ENCODE measurements at regions not wholly inside any gene's neighbourhood (a gene's known extent, or its start where the extent isn't known, plus 50 kb on each side); places are given as distances from the start of the nearest gene placed in this dataset.
A peak's percentile ranks its signal among the peaks of the same experiment; 100 is the strongest.

- H3K4me2 ChIP-seq (ENCODE audit: low read depth, low read length), result no peak overlapping the region
These were observed 220.6 kb upstream of the ZFHX3 start for GRCh38 chr16:73268366-73268993.

More at GRCh38 chr16:73268366-73268993, 220.6 kb upstream of the ZFHX3 start:
- Histone ChIP-seq H4K8ac (ENCODE audit: low read depth in 2 of 2, low read length in 2 of 2) (no peak overlapping the region), H3K4me1 (ENCODE audit: control insufficient read depth, insufficient read depth, low read length) (no peaks in the 10 kb centered on the region), H2BK20ac (ENCODE audit: low read depth, low read length) (no peak overlapping the region), H3K79me1 (ENCODE audit: low read depth in 1 of 2, low read length in 2 of 2) (no peaks in the 10 kb centered on the region), H4K5ac (ENCODE audit: low read depth, low read length) (no peak overlapping the region), H2BK120ac (ENCODE audit: low read depth, low read length) (no peak overlapping the region), H4K91ac (ENCODE audit: insufficient read depth, low read depth, low read length) (no peak overlapping the region), H3K9me1 (ENCODE audit: insufficient read depth, low read length) (no peaks in the 10 kb centered on the region), H3K36me3 (ENCODE audit: control insufficient read depth, insufficient read depth, low read length) (no peaks in the 10 kb centered on the region), H3K23ac (ENCODE audit: low read depth, low read length) (no peak overlapping the region), H3K14ac (replicated peaks; ENCODE audit: low read depth, low read length) (no peak overlapping the region), H2AFZ (replicated peaks; ENCODE audit: low read length, poor library complexity) (no peak overlapping the region), H3K56ac (ENCODE audit: extremely low read depth, insufficient read depth, low read length) (no peak overlapping the region), H2AK5ac (ENCODE audit: low read depth, low read length) (no peak overlapping the region), H3K4ac (ENCODE audit: low read depth, low read length) (no peak overlapping the region), H2AK9ac (replicated peaks; ENCODE audit: low read depth, low read length, poor library complexity) (no peak overlapping the region), H3K27ac (ENCODE audit: insufficient read depth, low read length) (no peak overlapping the region), H3K18ac (ENCODE audit: low read depth, low read length) (no peak overlapping the region), H2BK5ac (ENCODE audit: low read depth, low read length, poor library complexity, severe bottlenecking) (no peak overlapping the region), H3K27me3 (ENCODE audit: control insufficient read depth, insufficient read depth, low read length) (peaks cover 1% of the 10 kb centered on the region; the same call in 1 of the 2 replicates), H3K4me3 (ENCODE audit: insufficient read depth, low read depth, low read length) (no peak overlapping the region), H3K9ac (ENCODE audit: low read depth, low read length) (no peak overlapping the region), H2BK15ac (ENCODE audit: low read depth, low read length) (no peak overlapping the region), H3K9me3 (ENCODE audit: control insufficient read depth, insufficient read depth, low read length) (no peaks in the 10 kb centered on the region), H4K20me1 (ENCODE audit: insufficient read depth, low read length) (no peaks in the 10 kb centered on the region)
- ChIA-PET CTCF (interaction anchor here (0.6 kb wide), 1 partner anchor 129 kb away, joined by 3 read pairs; no protein-coding TSS in a partner anchor), POLR2A (ENCODE audit: unreplicated experiment) (no interaction called here)
- dilution Hi-C loops (cut with HindIII; ENCODE audit: low sequenced_read_pairs, unreplicated experiment) (no loop called here), in situ Hi-C loops (cut with MboI; ENCODE audit: low sequenced_read_pairs) (no loop called here), intact Hi-C loops (cut with micrococcal nuclease) (no loop called here)
- TF ChIP-seq RAD21 (IDR thresholded peaks at IDR 0.05; ENCODE audit: low read length) (peak; percentile 40), CTCF (conservative IDR thresholded peaks at IDR 0.05; ENCODE audit: low read depth, low read length) (0 out of 2 replicates have a peak, but pooled peaks have one; percentile 25), SMC3 (IDR thresholded peaks at IDR 0.05; ENCODE audit: low read depth, low read length) (peak; percentile 9; the same call in 1 of the 2 replicates), ELK1 (IDR thresholded peaks at IDR 0.05; ENCODE audit: borderline replicate concordance, low read depth, low read length) (no peak)
- ATAC-seq (ENCODE audit: low read depth), result 0 out of 2 replicates have a peak, but pooled peaks have one; percentile 46
- WGBS, 2 experiments (ENCODE audit: extremely low coverage in 2 of 2, insufficient read length in 1 of 2), result 78% methylated on average over 6 of the region's 14 CpGs; no CpG with 5 or more reads in 1 of the 2 experiments
- peak; percentile 16 for DNase-seq
- BruUV-seq (replicated peaks), result no TSS peak
